OCI-LY3 (cell line): ENCODE measurements at regions not wholly inside any gene's neighbourhood (a gene's known extent, or its start where the extent isn't known, plus 50 kb on each side); places are given as distances from the start of the nearest gene placed in this dataset.

Experiments
- H2AFZ ChIP-seq: fragments of 200-600, 300-600 bp; shearing (Covaris generic); 2 replicates; pipeline ENCODE4 v1.6.0; 2014; ENCODE audit warnings: antibody characterized with exemption, low read depth, low read length
- H3K27ac ChIP-seq: fragments of 200-600, 300-600 bp; sonication (generic); 2 replicates; pipeline ENCODE4 v1.5.1; 2014; ENCODE audit warnings: mild to moderate bottlenecking, low read length, moderate library complexity, mixed read lengths
- H3K27me3 ChIP-seq: fragments of 200-600, 300-600 bp; sonication (generic); 2 replicates; pipeline ENCODE4 v1.6.1; 2014; ENCODE audit warnings: low read depth, low read length, mixed read lengths
- H3K36me3 ChIP-seq: fragments of 200-600, 300-600 bp; sonication (generic); replicated peaks from 2 replicates; pipeline ENCODE3; 2014; ENCODE audit warnings: low read depth, low read length, mixed read lengths
- H3K4me1 ChIP-seq: fragments of 300-600, 200-600 bp; sonication (generic); 2 replicates; pipeline ENCODE4 v1.6.1; 2014; ENCODE audit warnings: low read length, mixed read lengths
- H3K4me2 ChIP-seq: fragments of 200-600, 300-600 bp; sonication (generic); 2 replicates; pipeline ENCODE4 v1.6.1; 2014; ENCODE audit warnings: low read length, mixed read lengths
- H3K4me3 ChIP-seq: fragments of 300-600, 200-600 bp; sonication (generic); 2 replicates; pipeline ENCODE4 v1.5.1; 2014; ENCODE audit warnings: antibody characterized with exemption, mild to moderate bottlenecking, low read length, moderate library complexity
- H3K79me2 ChIP-seq: fragments of 300-600, 200-600 bp; shearing (Covaris generic); 2 replicates; pipeline ENCODE4 v1.6.1; 2014; ENCODE audit warnings: mild to moderate bottlenecking, low read length, mixed read lengths
- H3K9ac ChIP-seq: fragments of 300-600, 200-600 bp; shearing (Covaris generic); 2 replicates; pipeline ENCODE4 v1.6.0; 2014; ENCODE audit warnings: mild to moderate bottlenecking, low read length, moderate library complexity
- H3K9me3 ChIP-seq: fragments of 200-600, 300-600 bp; shearing (Covaris generic); 2 replicates; pipeline ENCODE4 v1.6.1; 2014; ENCODE audit warnings: low read length, mixed read lengths; ENCODE audit not compliant: insufficient read depth
- H4K20me1 ChIP-seq: fragments of 200-600, 300-600 bp; sonication (generic); 2 replicates; pipeline ENCODE4 v1.6.1; 2016; ENCODE audit warnings: low read length, mixed read lengths; ENCODE audit not compliant: insufficient read depth
- EZH2phosphoT487 ChIP-seq: fragments of 200-600 bp; shearing (Covaris generic); IDR thresholded peaks from 2 replicates; pipeline ENCODE4 v1.6.1; 2018; ENCODE audit warnings: antibody characterized with exemption, mixed run types, low read depth
- TF ChIP-seq, protein P1 (sequence below): fragments of 200-600, 300-600 bp; sonication (generic); IDR thresholded peaks from 2 replicates; pipeline ENCODE4 v1.5.1; 2014; ENCODE audit warnings: antibody characterized with exemption, low read length, low read depth

GRCh38 chr10:8297959-8298358 lies 243.5 kb downstream of the GATA3 start:
- Histone ChIP-seq H2AFZ (no peak overlapping the region), H3K27ac (no peak overlapping the region), H3K4me3 (no peak overlapping the region), H3K9me3 (no peaks in the 10 kb centered on the region), H3K4me2 (no peak overlapping the region), H3K79me2 (no peaks in the 10 kb centered on the region), H3K27me3 (no peaks in the 10 kb centered on the region), H3K9ac (no peak overlapping the region), H3K4me1 (no peaks in the 10 kb centered on the region), H4K20me1 (no peaks in the 10 kb centered on the region), H3K36me3 (no peaks in the 10 kb centered on the region)
- TF ChIP-seq EZH2phosphoT487 = no peak
- TF ChIP-seq, protein P1, sequence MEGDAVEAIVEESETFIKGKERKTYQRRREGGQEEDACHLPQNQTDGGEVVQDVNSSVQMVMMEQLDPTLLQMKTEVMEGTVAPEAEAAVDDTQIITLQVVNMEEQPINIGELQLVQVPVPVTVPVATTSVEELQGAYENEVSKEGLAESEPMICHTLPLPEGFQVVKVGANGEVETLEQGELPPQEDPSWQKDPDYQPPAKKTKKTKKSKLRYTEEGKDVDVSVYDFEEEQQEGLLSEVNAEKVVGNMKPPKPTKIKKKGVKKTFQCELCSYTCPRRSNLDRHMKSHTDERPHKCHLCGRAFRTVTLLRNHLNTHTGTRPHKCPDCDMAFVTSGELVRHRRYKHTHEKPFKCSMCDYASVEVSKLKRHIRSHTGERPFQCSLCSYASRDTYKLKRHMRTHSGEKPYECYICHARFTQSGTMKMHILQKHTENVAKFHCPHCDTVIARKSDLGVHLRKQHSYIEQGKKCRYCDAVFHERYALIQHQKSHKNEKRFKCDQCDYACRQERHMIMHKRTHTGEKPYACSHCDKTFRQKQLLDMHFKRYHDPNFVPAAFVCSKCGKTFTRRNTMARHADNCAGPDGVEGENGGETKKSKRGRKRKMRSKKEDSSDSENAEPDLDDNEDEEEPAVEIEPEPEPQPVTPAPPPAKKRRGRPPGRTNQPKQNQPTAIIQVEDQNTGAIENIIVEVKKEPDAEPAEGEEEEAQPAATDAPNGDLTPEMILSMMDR = no peak

GRCh38 chr10:8298896-8299570 lies 244.5 kb downstream of the GATA3 start:
- no peaks in the 10 kb centered on the region for H3K9me3 ChIP-seq
- no peaks in the 10 kb centered on the region for H3K27me3 ChIP-seq
- no peaks in the 10 kb centered on the region for H3K4me1 ChIP-seq
- H4K20me1 ChIP-seq = no peaks in the 10 kb centered on the region
- H3K36me3 ChIP-seq = no peaks in the 10 kb centered on the region
- no peak overlapping the region for H3K27ac ChIP-seq
- H3K79me2 ChIP-seq = no peaks in the 10 kb centered on the region
- no peak overlapping the region for H3K4me2 ChIP-seq
- TF ChIP-seq, protein P1 = no peak
- no peak for TF ChIP-seq EZH2phosphoT487
- no peak overlapping the region for H2AFZ ChIP-seq
- H3K9ac ChIP-seq = no peak overlapping the region
- H3K4me3 ChIP-seq = no peak overlapping the region

DNA sequence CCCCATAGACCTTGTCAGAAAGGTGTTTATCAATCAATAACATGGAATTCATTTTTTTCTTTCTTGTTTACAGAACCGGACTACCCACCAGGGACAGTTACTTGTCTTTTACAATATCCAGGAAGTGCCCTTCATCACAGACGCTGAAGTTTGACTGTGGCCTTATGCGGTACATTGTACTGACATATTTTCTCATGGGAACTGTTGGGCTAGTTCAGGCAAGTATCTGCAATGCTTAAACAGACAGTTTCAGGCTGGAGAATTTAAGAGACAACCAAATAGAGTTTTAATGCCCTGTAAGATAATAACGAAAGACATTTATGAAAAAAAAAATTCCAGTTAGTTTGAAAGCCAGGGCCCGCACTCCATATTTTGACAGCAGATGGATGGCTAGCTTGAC lies 246.4 kb downstream of the GATA3 start:
- Histone ChIP-seq H3K4me1 (no peaks in the 10 kb centered on the region), H2AFZ (no peak overlapping the region), H3K27me3 (no peaks in the 10 kb centered on the region), H3K9ac (no peak overlapping the region), H4K20me1 (no peaks in the 10 kb centered on the region), H3K27ac (no peak overlapping the region), H3K4me3 (no peak overlapping the region), H3K4me2 (no peak overlapping the region), H3K36me3 (no peaks in the 10 kb centered on the region), H3K9me3 (no peaks in the 10 kb centered on the region), H3K79me2 (no peaks in the 10 kb centered on the region)
- no peak for TF ChIP-seq EZH2phosphoT487
- TF ChIP-seq, protein P1 = no peak

DNA sequence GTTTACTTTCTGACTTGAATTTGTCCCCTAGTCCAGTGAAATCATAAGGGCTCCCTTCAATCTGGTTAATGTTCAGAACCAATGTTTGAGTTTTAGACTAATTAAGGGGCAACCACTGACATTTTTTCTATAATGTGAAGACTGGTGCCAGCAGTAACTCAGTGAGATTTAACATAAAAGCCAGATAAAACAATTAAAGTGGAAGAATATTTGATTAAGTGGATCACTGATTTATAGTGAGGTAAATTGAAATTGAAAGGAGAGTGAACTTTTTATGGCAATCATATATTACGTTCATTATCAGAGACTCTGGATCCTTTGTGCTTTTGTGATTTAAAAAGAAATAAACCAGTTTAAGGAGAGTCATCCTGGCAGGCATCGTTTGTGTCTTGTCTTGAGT lies 246.8 kb downstream of the GATA3 start:
- H2AFZ ChIP-seq = no peak overlapping the region
- no peaks in the 10 kb centered on the region for H3K27me3 ChIP-seq
- H3K4me1 ChIP-seq = no peaks in the 10 kb centered on the region
- no peaks in the 10 kb centered on the region for H3K36me3 ChIP-seq
- no peak overlapping the region for H3K27ac ChIP-seq
- no peaks in the 10 kb centered on the region for H4K20me1 ChIP-seq
- no peak overlapping the region for H3K4me2 ChIP-seq
- no peak overlapping the region for H3K4me3 ChIP-seq
- no peaks in the 10 kb centered on the region for H3K79me2 ChIP-seq
- no peak for TF ChIP-seq EZH2phosphoT487
- TF ChIP-seq, protein P1 = no peak
- no peak overlapping the region for H3K9ac ChIP-seq
- H3K9me3 ChIP-seq = no peaks in the 10 kb centered on the region
